Fibroblast of skin of back (primary cell): ENCODE measurements at regions not wholly inside any gene's neighbourhood (a gene's known extent, or its start where the extent isn't known, plus 50 kb on each side); places are given as distances from the start of the nearest gene placed in this dataset.

Source experiments
- DNase-seq: peaks from one replicate; pipeline ENCODE4 v3.0.0-alpha.2; 2013

DNA sequence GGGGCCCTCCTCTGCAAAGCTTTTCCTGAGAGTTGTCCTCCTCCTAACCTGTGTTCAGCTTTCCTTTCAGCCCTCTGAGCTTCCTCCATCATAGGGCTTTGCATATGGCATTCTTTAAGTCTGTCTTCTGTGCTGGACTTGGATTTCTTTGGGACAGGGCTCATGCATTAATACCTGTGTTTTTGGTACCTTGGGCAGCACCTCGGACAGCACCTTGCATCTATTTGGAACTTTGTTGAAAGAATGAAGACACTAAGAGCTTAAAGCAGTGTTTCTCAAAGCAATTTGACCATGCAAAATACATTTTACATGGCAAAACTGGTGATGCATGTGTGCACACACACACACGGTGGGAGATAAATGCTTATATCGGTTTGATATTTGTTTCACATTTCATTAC is 115.0 kb upstream of the SRRM4 start:
- no peak for DNase-seq

- DNase-seq: no peak
Measured at GRCh38 chr12:118870551-118870950, 110.8 kb upstream of the SRRM4 start.

GRCh38 chr12:118874698-118875548 is 106.4 kb upstream of the SRRM4 start:
- no peak for DNase-seq

DNA sequence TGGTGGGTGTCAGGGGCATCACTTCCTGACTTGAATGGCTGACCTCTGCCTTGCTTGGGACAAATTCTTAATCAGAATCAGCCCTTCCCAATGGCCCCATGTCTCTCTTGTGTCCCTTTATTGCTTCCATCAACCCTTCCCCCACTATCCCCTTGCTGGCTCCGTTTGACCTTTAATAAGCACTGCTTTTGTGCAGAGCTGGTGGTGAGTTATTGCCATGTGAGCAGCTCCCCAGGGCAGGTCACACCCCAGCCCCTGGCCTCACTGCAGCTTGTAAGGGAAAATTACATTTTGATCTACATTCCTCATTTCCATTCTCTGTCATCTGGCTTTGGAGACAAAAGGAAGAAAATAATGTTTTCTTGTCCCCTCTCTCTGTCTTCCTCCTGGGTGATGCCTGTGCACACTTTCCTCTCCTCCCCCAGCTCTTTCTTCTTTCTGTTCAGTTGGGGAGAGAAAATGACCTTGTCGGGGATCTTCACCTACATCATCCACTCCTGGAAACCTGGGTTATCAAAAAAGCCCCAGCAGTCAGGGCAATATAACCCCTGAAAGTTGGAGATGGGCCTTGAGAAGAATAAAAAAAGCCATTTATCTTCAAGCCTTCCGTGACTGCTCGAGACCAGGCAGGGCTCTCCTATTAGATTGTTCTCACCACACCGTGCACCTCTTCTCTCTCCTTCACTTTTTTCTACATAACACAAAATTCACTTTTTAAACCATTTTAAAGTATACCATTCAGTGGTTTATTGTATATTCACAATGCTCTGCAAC is 100.4 kb upstream of the SRRM4 start:
- DNase-seq: no peak

- no peak for DNase-seq
Measured at GRCh38 chr12:118884226-118884625, 97.1 kb upstream of the SRRM4 start.

- no peak for DNase-seq
Measured at GRCh38 chr12:118900993-118901392, 80.3 kb upstream of the SRRM4 start.

GRCh38 chr12:118908811-118909210 is 72.5 kb upstream of the SRRM4 start:
- no peak for DNase-seq

- no peak for DNase-seq
Measured at GRCh38 chr12:118912697-118913270, 68.6 kb upstream of the SRRM4 start.

- no peak for DNase-seq
Measured at GRCh38 chr12:118921761-118922160, 59.6 kb upstream of the SRRM4 start.

GRCh38 chr12:118922405-118922804 is 58.9 kb upstream of the SRRM4 start:
- no peak for DNase-seq

DNA sequence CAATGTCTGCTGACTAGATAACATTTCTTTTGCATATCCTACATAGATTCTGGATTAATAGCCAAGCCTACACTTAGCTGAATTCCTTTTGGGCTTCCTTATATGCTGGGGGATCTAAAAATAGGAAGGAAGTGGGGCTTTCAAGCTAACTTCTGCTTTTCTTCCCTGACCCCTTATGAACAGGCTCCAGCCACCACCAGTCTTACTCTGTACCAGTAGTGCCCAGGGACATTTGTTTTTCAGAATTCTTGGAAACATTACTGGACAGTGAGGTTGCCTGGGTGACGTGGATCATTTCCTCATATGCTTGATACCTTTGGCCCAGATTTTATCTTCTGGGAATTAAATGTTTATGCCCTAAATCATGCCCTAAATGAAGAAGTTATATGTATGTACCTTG is 55.9 kb upstream of the SRRM4 start:
- no peak for DNase-seq

DNA sequence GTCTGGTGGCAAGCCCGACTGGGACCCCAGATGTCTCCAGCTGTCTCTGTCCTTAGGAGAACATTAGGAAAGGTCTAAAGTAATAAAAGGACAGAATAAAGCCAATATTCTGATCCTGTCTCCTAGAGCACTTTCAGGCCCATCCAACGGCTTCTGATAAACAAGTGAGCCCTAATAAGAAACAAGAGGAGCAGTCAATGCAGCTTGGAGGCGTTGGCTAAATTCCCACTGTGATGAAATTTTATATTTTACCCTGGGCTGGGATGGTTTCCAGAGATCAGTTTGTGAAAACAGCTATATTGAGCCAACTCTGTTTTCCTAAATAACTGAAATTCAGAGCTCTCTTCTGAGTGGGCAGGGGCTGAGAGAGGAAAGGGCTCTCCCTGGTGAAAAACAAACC is 55.5 kb upstream of the SRRM4 start:
- no peak for DNase-seq
